Activated naive CD4-positive, alpha-beta T cell treated with anti-CD3 and anti-CD28 coated beads for 36 hours (primary cell): ENCODE measurements at regions not wholly inside any gene's neighbourhood (a gene's known extent, or its start where the extent isn't known, plus 50 kb on each side); places are given as distances from the start of the nearest gene placed in this dataset.
"Not testable (repeated sequence)": the region's sequence is repeated elsewhere in the genome, so short reads cannot be mapped to it uniquely, and the experiment has no call there.

Experiments
- CTCF ChIA-PET: fragments of 350-600 bp; sonication (Branson Sonifier 250); formaldehyde crosslinking; loops from one replicate; lab custom pipeline; 2021; ENCODE audit warnings: antibody characterized with exemption; lab: Charles Lee
- DNase-seq: peaks from one replicate; pipeline ENCODE4 v3.0.0-alpha.2; 2020
- H3K27ac Mint-ChIP-seq: one replicate; pipeline ENCODE4 v1.8.0; 2021; ENCODE audit warnings: mild to moderate bottlenecking, mixed read lengths
- H3K27me3 Mint-ChIP-seq: one replicate; pipeline ENCODE4 v1.8.0; 2021; ENCODE audit warnings: low read depth, mixed read lengths
- H3K36me3 Mint-ChIP-seq: one replicate; pipeline ENCODE4 v1.8.0; 2021; ENCODE audit warnings: low read depth, mixed read lengths
- H3K4me1 Mint-ChIP-seq: one replicate; pipeline ENCODE4 v1.8.0; 2021; ENCODE audit warnings: low read depth, mixed read lengths
- H3K4me3 Mint-ChIP-seq: one replicate; pipeline ENCODE4 v1.8.0; 2021; ENCODE audit warnings: mild to moderate bottlenecking, moderate library complexity, mixed read lengths
- H3K9me3 Mint-ChIP-seq: one replicate; pipeline ENCODE4 v1.8.0; 2021; ENCODE audit warnings: mixed read lengths
- intact Hi-C: fragments of 100-400 bp; cut with micrococcal nuclease; formaldehyde crosslinking; loops from one replicate; pipeline ENCODE4 v1.15.1; 2023

DNA sequence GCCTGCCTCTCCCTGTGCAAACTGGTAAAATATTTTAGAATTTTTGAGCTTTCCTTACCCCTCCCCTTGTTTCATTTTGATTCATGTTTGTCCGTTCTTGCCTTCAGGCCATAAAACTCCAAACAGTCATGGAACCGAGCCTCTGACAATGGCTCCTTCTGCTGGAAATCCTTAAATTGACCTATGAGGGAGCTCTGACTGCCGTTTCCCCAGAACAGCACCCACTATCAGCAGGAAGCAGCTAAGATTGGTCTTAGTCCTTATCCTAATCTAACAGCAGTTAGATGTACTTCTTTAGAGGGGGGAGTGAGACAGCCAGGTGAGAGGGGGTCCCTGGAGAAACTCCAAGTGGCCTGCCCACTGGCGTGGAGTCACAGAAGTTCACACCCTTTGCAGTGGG, 106.7 kb downstream of the FAM174A start:
- CTCF ChIA-PET = no interaction called here
- Mint-ChIP-seq H3K27me3 (no peaks in the 10 kb centered on the region), H3K4me1 (no peaks in the 10 kb centered on the region), H3K27ac (no peak overlapping the region), H3K36me3 (no peaks in the 10 kb centered on the region), H3K9me3 (no peaks in the 10 kb centered on the region), H3K4me3 (no peak overlapping the region)
- no peak for DNase-seq
- intact Hi-C loops = no loop called here

DNA sequence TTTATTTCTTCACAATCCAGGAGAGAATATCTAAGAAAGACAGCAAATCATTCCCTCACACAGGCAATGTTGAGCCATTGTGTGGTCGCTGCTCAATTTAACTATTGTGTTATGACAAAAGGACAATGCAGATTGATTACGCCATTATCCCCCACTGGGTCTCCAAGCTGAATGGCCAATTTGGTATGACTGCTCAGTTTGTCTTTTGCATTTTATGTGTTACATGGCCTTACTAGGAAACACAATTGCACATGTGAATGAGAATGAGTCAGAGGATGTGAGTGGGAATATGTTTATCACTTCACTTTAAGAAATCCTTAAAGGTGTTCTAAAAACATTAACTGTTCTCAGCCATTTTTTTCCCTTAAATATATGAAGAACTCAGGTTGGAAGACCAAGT, 108.3 kb downstream of the FAM174A start:
- Mint-ChIP-seq H3K4me1 (peaks cover 3% of the 10 kb centered on the region), H3K9me3 (no peaks in the 10 kb centered on the region), H3K27me3 (no peaks in the 10 kb centered on the region), H3K36me3 (no peaks in the 10 kb centered on the region), H3K4me3 (no peak overlapping the region), H3K27ac (no peak overlapping the region)
- no peak for DNase-seq
- CTCF ChIA-PET = interaction anchor here (0.5 kb wide), 1 partner anchor 177 kb away, joined by 3 read pairs; no protein-coding TSS in a partner anchor
- intact Hi-C loops = no loop called here

DNA sequence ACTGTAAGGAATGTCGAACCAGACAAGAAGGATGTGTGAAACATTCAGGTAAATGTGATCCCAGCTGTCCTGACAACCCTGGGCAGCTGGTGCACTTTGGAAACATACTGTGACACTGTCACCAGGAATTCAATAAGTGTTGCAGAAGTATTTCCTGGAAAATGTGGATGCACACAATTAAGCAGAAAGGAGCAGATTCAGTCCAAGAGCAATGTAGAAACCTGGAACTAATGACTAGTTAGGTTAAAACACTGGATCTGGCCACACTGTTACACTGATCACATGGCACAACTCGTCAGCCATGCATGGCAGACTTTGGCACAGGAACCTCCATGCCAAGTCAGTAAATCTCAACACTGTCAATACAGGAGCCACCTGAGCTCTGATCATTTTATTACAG, 109.0 kb downstream of the FAM174A start:
- Mint-ChIP-seq H3K4me3 (no peak overlapping the region), H3K36me3 (no peaks in the 10 kb centered on the region), H3K9me3 (no peaks in the 10 kb centered on the region), H3K4me1 (peaks cover 3% of the 10 kb centered on the region), H3K27ac (no peak overlapping the region), H3K27me3 (no peaks in the 10 kb centered on the region)
- no peak for DNase-seq
- intact Hi-C loops = no loop called here
- CTCF ChIA-PET = no interaction called here

DNA sequence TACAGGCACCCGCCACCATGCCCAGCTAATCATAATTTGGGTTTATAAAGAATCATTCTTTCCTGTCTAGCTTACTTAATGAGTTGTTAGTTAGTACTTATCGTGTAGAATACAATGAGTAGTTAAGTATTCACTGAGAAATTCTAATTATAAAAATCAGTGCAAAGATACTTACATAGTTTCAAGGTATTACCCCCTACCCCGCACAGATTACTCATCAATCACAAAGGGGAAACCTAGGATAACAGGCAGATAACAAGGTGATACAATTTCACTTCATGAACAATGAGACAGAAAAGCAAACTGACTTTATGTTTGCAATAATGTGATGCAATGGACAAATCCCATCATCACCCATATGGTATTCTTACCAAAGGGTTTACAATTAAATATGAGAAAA, 109.6 kb downstream of the FAM174A start:
- Mint-ChIP-seq H3K4me1 (peaks cover 3% of the 10 kb centered on the region), H3K4me3 (no peak overlapping the region), H3K27me3 (no peaks in the 10 kb centered on the region), H3K9me3 (no peaks in the 10 kb centered on the region), H3K27ac (no peak overlapping the region), H3K36me3 (no peaks in the 10 kb centered on the region)
- DNase-seq = no peak
- intact Hi-C loops = no loop called here
- CTCF ChIA-PET = no interaction called here

DNA sequence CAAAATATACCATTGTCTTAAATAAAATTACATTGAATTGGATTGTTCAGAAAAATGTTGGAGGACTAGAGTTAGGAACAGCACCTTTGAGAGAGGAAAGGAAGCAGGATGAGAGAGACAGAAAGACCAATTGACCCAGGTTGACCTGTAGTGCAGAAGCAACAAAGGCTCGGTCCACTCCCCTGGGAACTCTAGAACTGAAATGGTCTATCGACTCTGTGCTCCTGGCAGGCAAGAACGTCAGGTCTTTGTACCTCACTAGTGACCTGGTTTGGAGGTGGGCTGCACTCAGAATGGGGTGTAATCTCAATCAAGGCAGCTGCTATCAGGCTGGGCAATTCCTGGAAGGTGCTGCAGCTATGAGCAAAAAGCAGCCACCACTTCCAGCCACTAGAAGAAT, 110.8 kb downstream of the FAM174A start:
- CTCF ChIA-PET = no interaction called here
- Mint-ChIP-seq H3K27ac (no peak overlapping the region), H3K4me1 (peaks cover 3% of the 10 kb centered on the region), H3K36me3 (no peaks in the 10 kb centered on the region), H3K4me3 (no peak overlapping the region), H3K27me3 (no peaks in the 10 kb centered on the region), H3K9me3 (no peaks in the 10 kb centered on the region)
- intact Hi-C loops = no loop called here
- DNase-seq = no peak

DNA sequence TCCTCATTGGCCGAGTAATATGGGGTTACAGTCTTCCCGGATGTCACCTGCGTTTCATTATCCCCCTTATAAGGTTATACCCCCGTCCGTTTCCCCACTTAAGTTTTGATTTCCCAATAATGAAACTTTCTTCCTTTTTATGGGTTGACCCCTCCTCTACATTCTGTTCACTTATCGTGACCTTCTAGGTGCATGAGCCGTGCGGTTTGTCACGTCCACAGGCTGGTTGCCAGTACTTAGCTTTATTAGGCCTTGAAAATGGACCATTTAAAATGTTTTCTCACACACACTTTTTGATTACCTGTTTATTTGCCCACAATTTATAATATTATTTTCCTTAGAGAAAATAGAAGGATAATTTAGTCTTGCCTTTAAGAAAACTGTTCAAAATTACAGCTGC, 111.5 kb downstream of the FAM174A start:
- CTCF ChIA-PET = no interaction called here
- no peak overlapping the region for H3K4me3 Mint-ChIP-seq
- H3K4me1 Mint-ChIP-seq = peaks cover 3% of the 10 kb centered on the region
- H3K9me3 Mint-ChIP-seq = no peaks in the 10 kb centered on the region
- intact Hi-C loops = no loop called here
- DNase-seq = no peak
- no peaks in the 10 kb centered on the region for H3K27me3 Mint-ChIP-seq
- no peak overlapping the region for H3K27ac Mint-ChIP-seq
- H3K36me3 Mint-ChIP-seq = no peaks in the 10 kb centered on the region

DNA sequence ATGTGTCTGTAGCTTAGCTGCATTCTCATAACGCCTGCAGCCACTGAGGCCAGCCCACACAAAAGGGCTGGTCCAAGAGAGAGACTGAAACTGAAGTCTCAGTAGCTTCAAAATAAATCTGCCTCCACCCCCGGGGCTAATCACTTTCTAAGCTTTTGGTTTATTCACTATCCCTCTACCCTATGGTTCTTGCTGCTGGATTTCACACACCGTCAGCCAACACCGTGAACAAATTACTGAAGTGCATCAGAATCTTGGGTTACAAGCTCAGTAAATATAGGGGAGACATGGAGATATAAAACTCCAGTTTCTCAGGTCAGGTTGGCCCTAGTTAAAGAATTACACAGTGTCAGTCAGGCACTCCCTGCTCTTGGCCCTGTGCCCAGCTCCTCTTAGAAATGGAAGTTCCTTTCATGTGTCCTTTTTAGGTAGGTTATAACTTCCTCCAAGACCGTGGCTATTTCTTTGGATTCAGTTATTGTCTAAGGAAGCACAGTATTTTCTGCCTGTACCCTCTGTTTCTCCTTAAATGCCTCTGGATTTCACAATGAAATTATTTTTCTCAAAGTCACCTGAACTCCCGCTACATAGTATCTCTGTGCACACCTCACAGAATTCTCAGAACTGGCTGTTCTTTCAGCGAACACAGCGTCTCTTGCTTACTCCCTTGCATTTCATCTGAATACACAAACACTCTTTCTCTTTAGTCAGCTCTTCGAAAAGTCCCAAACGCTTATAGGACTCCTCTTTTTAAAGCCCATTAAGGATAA, 112.5 kb downstream of the FAM174A start:
- Mint-ChIP-seq H3K27me3 (no peaks in the 10 kb centered on the region), H3K36me3 (no peaks in the 10 kb centered on the region), H3K4me1 (peaks cover 3% of the 10 kb centered on the region), H3K27ac (no peak overlapping the region), H3K4me3 (no peak overlapping the region), H3K9me3 (no peaks in the 10 kb centered on the region)
- CTCF ChIA-PET = interaction anchor here (0.5 to 0.6 kb wide), 3 partner anchors 25 to 1675 kb away, joined by 3 to 6 read pairs (median 3); no protein-coding TSS in a partner anchor
- DNase-seq = peak; percentile 17
- intact Hi-C loops = no loop called here

DNA sequence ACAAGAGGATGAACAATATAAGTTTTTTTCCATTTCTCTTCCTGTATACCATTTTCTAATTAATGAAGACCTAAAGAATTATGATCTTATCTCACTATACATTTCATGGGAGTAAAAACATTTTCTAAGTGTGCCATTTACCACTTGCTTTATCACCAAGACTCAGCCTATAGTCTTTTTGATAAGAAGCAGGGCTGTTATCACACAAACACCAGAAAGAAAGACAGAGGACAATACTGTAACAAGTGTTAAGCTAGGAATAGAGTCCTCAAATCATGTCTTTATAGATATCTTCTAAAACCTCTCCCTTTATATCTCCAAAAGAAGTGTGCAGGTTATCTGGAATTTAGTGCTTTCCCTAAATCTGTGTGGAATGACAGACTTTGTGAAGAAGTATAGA, 119.7 kb downstream of the FAM174A start:
- CTCF ChIA-PET = no interaction called here
- Mint-ChIP-seq H3K36me3 (no peaks in the 10 kb centered on the region), H3K27ac (no peak overlapping the region)

DNA sequence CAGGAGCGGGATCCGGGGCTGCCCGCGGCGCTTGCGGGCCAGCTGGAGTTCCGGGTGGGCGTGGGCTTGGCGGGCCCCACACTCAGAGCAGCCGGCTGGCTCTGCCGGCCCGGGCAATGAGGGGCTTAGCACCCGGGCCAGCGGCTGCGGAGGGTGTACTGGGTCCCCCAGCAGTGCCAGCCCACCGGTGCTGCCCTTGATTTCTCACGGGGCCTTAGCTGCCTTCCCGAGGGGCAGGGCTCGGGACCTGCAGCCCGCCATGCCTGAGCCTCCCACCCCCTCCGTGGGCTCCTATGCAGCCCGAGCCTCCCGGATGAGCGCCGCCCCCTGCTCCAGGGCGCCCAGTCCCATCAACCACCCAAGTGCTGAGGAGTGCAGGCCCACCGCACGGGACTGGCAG, 121.6 kb downstream of the FAM174A start:
- H3K4me1 Mint-ChIP-seq, H3K36me3 Mint-ChIP-seq, H3K27ac Mint-ChIP-seq, H3K27me3 Mint-ChIP-seq, H3K9me3 Mint-ChIP-seq, intact Hi-C loops, CTCF ChIA-PET, DNase-seq, H3K4me3 Mint-ChIP-seq: not testable (repeated sequence)

More for the DNA sequence above, 119.7 kb downstream of the FAM174A start:
- no peaks in the 10 kb centered on the region for H3K4me1 Mint-ChIP-seq
- intact Hi-C loops = no loop called here
- H3K4me3 Mint-ChIP-seq = no peak overlapping the region
- no peak for DNase-seq
- H3K9me3 Mint-ChIP-seq = no peaks in the 10 kb centered on the region
- no peaks in the 10 kb centered on the region for H3K27me3 Mint-ChIP-seq

DNA sequence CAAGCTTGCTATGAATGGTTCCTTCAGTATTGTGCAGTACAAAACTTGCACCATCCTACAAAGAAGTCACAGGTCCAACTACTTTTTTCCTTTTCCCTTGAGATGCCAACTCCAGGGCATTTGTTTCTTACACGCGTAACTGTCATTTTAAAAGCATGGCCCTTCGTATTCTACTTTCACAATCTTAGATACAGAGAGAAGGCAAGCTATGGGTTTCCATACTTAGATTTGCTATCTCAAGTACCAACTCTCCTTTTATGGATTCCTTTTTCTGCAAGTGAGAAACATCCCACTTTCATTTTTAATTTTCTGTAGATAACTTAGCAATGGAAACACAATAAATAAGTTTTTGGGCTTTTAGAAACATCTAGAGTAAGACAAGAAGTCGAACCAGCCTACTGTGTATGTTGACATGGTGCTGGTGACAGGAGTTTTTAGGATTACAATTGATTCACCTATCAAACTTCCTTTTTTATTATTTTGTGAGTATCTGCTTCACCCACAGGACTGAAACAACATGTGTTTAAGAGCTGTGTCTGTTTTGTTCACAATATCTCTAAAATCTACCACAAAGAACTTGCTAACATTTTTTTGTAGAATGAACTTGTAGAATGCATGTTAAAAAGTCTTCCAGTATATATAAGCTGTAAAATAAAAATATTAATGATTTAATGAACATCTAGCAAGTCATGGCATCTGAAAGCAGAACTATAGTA, 124.1 kb downstream of the FAM174A start:
- intact Hi-C loops = no loop called here
- H3K4me3 Mint-ChIP-seq = no peak overlapping the region
- H3K27me3 Mint-ChIP-seq = no peaks in the 10 kb centered on the region
- no peaks in the 10 kb centered on the region for H3K36me3 Mint-ChIP-seq
- H3K9me3 Mint-ChIP-seq = no peaks in the 10 kb centered on the region
- no peak for DNase-seq
- H3K4me1 Mint-ChIP-seq = no peaks in the 10 kb centered on the region
- H3K27ac Mint-ChIP-seq = no peak overlapping the region
- CTCF ChIA-PET = no interaction called here

DNA sequence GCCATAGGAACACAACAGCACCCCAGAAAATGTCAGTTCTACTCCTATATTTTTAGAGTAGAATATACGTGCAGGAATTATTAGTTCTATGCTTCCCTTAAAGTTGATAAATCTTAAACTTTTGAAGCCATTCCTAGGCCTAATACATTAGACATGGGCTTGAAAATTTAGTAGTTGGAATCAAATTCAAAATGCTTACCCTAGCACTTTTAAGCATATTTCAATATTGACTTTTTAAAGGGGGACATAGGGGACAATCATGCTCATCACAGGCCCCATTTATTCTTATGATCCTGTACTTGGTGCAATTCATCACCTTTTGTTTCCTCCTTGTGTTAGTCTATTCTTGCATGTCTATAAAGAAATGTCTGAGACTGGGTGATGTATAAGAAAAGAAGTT, 129.0 kb downstream of the FAM174A start:
- no peaks in the 10 kb centered on the region for H3K36me3 Mint-ChIP-seq
- CTCF ChIA-PET = no interaction called here
- peaks cover 7% of the 10 kb centered on the region for H3K4me1 Mint-ChIP-seq
- no peak overlapping the region for H3K27ac Mint-ChIP-seq
- no peak overlapping the region for H3K4me3 Mint-ChIP-seq
- H3K27me3 Mint-ChIP-seq = no peaks in the 10 kb centered on the region
- H3K9me3 Mint-ChIP-seq = no peaks in the 10 kb centered on the region
- intact Hi-C loops = no loop called here
- DNase-seq = no peak

DNA sequence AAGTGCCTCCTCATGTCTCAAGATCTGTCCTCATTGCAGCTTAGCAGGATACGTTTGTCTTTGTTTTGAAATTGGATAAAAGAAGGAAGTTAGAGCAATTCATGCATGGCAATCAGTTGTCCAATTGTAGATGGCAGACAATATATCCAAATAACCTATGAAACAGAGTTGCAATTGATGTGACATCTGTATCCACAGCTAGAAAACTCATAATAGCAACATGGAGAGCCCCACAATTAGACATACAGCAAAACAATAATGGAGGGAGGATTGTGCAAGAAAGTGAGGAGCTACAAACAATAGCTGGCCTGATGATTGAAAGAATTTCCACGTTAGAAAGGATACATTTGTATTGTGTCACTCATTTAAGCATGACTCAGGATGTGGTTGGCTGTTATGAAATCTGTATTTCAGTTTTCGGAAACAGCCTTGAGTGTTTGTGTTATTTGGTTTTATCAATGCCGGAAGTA, 132.0 kb downstream of the FAM174A start:
- intact Hi-C loops = no loop called here
- no peak for DNase-seq
- CTCF ChIA-PET = interaction anchor here (0.5 kb wide), 1 partner anchor 135 kb away, joined by 4 read pairs; no protein-coding TSS in a partner anchor
- Mint-ChIP-seq H3K27me3 (no peaks in the 10 kb centered on the region), H3K4me3 (no peak overlapping the region), H3K9me3 (no peaks in the 10 kb centered on the region), H3K36me3 (no peaks in the 10 kb centered on the region), H3K27ac (no peak overlapping the region), H3K4me1 (peaks cover 7% of the 10 kb centered on the region)

DNA sequence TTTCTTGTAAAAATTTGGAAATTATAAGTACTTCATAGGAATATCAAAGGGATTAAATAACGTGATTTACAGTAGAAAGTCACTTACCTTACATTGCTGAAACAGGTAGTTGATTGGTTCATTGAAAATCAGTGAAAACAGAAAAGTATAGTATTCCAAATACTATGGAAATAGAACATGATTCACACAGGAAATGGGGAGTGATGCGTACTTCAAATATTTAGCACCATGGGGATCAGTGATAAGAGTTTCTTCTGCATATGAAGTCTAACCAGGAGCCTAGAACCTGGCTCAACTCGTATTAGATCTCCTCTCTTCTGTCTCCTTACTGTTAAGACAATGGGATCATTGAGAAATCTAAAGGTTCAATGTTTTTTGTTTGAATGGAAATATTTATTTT, 133.3 kb downstream of the FAM174A start:
- H3K9me3 Mint-ChIP-seq = peaks cover 3% of the 10 kb centered on the region
- CTCF ChIA-PET = no interaction called here
- no peak for DNase-seq
- H3K4me1 Mint-ChIP-seq = peaks cover 7% of the 10 kb centered on the region
- no peak overlapping the region for H3K4me3 Mint-ChIP-seq
- H3K27me3 Mint-ChIP-seq = no peaks in the 10 kb centered on the region
- H3K36me3 Mint-ChIP-seq = no peaks in the 10 kb centered on the region
- intact Hi-C loops = no loop called here
- H3K27ac Mint-ChIP-seq = no peak overlapping the region
